Skeletal muscle tissue (tissue), 3 donors: ENCODE measurements at regions not wholly inside any gene's neighbourhood (a gene's known extent, or its start where the extent isn't known, plus 50 kb on each side); places are given as distances from the start of the nearest gene placed in this dataset.
A peak's percentile ranks its signal among the peaks of the same experiment; 100 is the strongest.

Experiments used
- H3K27ac ChIP-seq: one replicate; pipeline ENCODE4 v1.7.0; 2013; ENCODE audit warnings: mild to moderate bottlenecking, low read depth, low read length, inconsistent platforms
- H3K27me3 ChIP-seq, 3 donors: one replicate each; pipeline ENCODE4 v1.7.0; 2013; ENCODE audit warnings: low read length in 3 of 3; ENCODE audit not compliant: control insufficient read depth in 3 of 3, insufficient read depth in 3 of 3
- H3K36me3 ChIP-seq, 3 donors: one replicate each; pipeline ENCODE4 v1.7.0; 2013; ENCODE audit warnings: low read length in 3 of 3; ENCODE audit not compliant: control insufficient read depth in 3 of 3, insufficient read depth in 3 of 3
- H3K4me1 ChIP-seq, 3 donors: one replicate each; pipeline ENCODE4 v1.7.0; 2013; ENCODE audit warnings: low read length in 3 of 3, mild to moderate bottlenecking in 3 of 3; ENCODE audit not compliant: control insufficient read depth in 3 of 3, insufficient read depth in 3 of 3
- H3K4me3 ChIP-seq, 3 donors: one replicate each; pipeline ENCODE4 v1.7.0; 2013; ENCODE audit warnings: low read length in 3 of 3
- H3K9ac ChIP-seq, 3 donors: one replicate each; pipeline ENCODE4 v1.7.0; 2013; ENCODE audit warnings: low read length in 3 of 3, mild to moderate bottlenecking in 3 of 3, moderate library complexity in 2 of 3, low read depth in 1 of 3
- H3K9me3 ChIP-seq, 3 donors: one replicate each; pipeline ENCODE4 v1.7.0; 2013; ENCODE audit warnings: low read length in 3 of 3; ENCODE audit not compliant: control insufficient read depth in 3 of 3
- donor health status: Osteomylitis.

- Histone ChIP-seq H3K4me1 (no peaks in the 10 kb centered on the region), H3K36me3 (no peaks in the 10 kb centered on the region), H3K9me3 (no peaks in the 10 kb centered on the region), H3K9ac (no peak overlapping the region), H3K4me3 (no peak overlapping the region), H3K27me3 (no peaks in the 10 kb centered on the region), H3K27ac (no peak overlapping the region)
Observed at GRCh38 chr4:147068564-147068963, 122.9 kb upstream of the TTC29 start.

DNA sequence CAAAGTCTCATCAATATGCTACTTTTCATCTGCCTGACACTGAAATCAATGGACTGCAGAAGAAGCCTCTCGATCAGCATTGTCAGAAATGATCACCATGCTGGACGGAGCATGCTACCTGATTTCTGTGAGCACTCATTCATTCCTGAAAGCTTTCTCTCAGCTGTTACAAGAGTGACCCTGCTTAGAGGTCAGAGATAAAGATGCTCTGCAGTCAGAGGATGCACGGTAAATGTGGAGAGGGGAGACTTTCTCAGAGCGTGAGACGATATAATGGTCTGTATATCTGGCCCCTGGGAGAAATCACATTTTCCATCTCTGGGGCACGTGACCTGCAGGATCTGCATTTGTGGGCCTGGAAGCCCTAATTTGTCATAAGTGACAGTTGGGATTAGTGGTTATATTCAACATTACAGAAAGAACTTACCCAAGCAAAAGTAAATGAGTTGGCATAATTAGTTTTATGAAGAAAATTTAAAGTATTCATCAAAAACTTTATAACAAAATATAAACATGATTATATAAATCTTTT lies 125.6 kb upstream of the TTC29 start:
- no peak overlapping the region for H3K27ac ChIP-seq
- no peaks in the 10 kb centered on the region for H3K9me3 ChIP-seq
- no peak overlapping the region for H3K4me3 ChIP-seq
- no peaks in the 10 kb centered on the region for H3K4me1 ChIP-seq
- no peaks in the 10 kb centered on the region for H3K36me3 ChIP-seq
- H3K9ac ChIP-seq, result no peak overlapping the region
- H3K27me3 ChIP-seq, result no peaks in the 10 kb centered on the region

- no peaks in the 10 kb centered on the region for H3K36me3 ChIP-seq
- no peak overlapping the region for H3K27ac ChIP-seq
- peaks cover 0 to 6% (median 4%) of the 10 kb centered on the region in 3 donors for H3K4me1 ChIP-seq
- H3K4me3 ChIP-seq, result no peak overlapping the region
- no peaks in the 10 kb centered on the region for H3K9me3 ChIP-seq
- no peak overlapping the region for H3K9ac ChIP-seq
- no peaks in the 10 kb centered on the region for H3K27me3 ChIP-seq
Observed at GRCh38 chr4:147076179-147076578, 130.5 kb upstream of the TTC29 start.

GRCh38 chr4:147076728-147077127 lies 131.1 kb upstream of the TTC29 start:
- Histone ChIP-seq H3K27me3 (no peaks in the 10 kb centered on the region), H3K9ac (no peak overlapping the region), H3K4me3 (no peak overlapping the region), H3K36me3 (no peaks in the 10 kb centered on the region), H3K27ac (no peak overlapping the region), H3K9me3 (no peaks in the 10 kb centered on the region), H3K4me1 (peaks cover 0 to 6% (median 4%) of the 10 kb centered on the region in 3 donors)

DNA sequence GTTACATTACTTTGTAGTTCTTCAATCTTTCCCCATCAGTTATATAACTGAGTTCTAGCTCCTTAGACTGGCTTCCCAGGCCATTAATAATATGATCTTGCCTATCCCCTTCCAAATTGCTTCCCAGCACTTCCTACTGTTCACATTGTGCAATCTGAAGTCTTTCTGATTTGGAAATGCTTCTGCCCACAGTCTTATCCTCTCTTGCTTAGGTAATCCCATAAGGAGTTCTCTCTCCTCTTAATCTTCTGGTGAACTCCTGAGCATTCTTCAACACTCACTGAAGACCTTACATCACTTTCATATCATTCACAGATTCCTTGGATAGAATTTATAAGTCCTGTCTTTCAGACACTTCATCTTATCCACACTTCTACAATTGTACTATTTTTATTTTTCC lies 132.7 kb upstream of the TTC29 start:
- Histone ChIP-seq H3K4me3 (no peak overlapping the region), H3K36me3 (no peaks in the 10 kb centered on the region), H3K27ac (no peak overlapping the region), H3K27me3 (no peaks in the 10 kb centered on the region), H3K4me1 (peaks cover 0 to 6% (median 4%) of the 10 kb centered on the region in 3 donors), H3K9ac (no peak overlapping the region), H3K9me3 (no peaks in the 10 kb centered on the region)

GRCh38 chr4:147078875-147079658 lies 133.4 kb upstream of the TTC29 start:
- Histone ChIP-seq H3K9ac (peak overlapping the region in 1 of 3 donors; percentile 51), H3K36me3 (no peaks in the 10 kb centered on the region), H3K27ac (no peak overlapping the region), H3K9me3 (no peaks in the 10 kb centered on the region), H3K27me3 (no peaks in the 10 kb centered on the region), H3K4me3 (peak overlapping the region; percentile 18 to 52 (median 30)), H3K4me1 (peaks cover 0 to 6% (median 4%) of the 10 kb centered on the region in 3 donors)

- H3K9ac ChIP-seq, result no peak overlapping the region
- H3K9me3 ChIP-seq, result no peaks in the 10 kb centered on the region
- H3K27ac ChIP-seq, result no peak overlapping the region
- no peaks in the 10 kb centered on the region for H3K27me3 ChIP-seq
- no peaks in the 10 kb centered on the region for H3K36me3 ChIP-seq
- no peaks in the 10 kb centered on the region for H3K4me1 ChIP-seq
- H3K4me3 ChIP-seq, result no peak overlapping the region
Observed at GRCh38 chr4:147084861-147085260, 139.2 kb upstream of the TTC29 start.

DNA sequence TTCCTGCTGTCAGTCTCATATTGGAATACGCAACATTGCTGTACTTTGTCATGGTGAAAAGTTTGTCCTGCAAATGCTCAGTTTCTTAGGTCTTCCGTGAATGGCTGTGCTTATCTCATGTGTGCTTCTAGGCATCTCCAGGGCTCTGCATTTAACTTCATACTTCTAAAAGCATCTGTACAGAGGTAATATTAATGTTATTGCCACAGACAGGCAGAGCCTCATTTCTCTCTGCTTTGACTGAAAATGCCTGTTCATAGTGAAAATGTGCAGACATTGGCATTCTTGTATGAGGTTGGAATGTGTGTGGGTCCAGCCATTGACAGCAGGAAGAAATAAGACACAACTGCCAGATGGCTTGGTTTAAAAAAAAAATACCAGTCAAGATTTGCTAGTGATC lies 140.1 kb upstream of the TTC29 start:
- Histone ChIP-seq H3K27me3 (peaks cover 0 to 2% (median 0%) of the 10 kb centered on the region in 3 donors), H3K4me3 (no peak overlapping the region), H3K36me3 (no peaks in the 10 kb centered on the region)

DNA sequence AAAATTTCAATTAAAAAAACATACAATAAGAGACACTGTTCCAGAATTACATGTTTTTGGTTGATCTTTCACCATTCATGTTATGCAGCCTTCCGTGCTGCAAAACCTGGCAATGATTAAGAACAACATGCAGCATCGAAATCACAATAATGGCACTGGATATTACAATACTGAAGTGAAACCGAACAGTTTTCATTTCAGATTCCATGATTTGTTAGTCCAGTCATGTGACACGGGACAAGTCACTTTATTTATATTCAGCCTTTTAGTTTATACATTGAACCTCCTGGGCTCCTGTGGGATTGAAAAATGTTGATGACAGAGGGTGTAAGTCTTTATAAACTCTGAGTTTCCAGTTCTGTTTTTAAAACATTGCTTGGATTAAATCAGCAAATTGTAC lies 142.5 kb upstream of the TTC29 start:
- H3K27ac ChIP-seq, result no peak overlapping the region
- H3K27me3 ChIP-seq, result peaks cover 0 to 2% (median 0%) of the 10 kb centered on the region in 3 donors
- H3K36me3 ChIP-seq, result no peaks in the 10 kb centered on the region
- no peak overlapping the region for H3K4me3 ChIP-seq
- no peaks in the 10 kb centered on the region for H3K9me3 ChIP-seq
- no peak overlapping the region for H3K9ac ChIP-seq
- H3K4me1 ChIP-seq, result no peaks in the 10 kb centered on the region

More for the DNA sequence above, 140.1 kb upstream of the TTC29 start:
- Histone ChIP-seq H3K27ac (no peak overlapping the region), H3K9ac (no peak overlapping the region), H3K9me3 (no peaks in the 10 kb centered on the region), H3K4me1 (no peaks in the 10 kb centered on the region)

DNA sequence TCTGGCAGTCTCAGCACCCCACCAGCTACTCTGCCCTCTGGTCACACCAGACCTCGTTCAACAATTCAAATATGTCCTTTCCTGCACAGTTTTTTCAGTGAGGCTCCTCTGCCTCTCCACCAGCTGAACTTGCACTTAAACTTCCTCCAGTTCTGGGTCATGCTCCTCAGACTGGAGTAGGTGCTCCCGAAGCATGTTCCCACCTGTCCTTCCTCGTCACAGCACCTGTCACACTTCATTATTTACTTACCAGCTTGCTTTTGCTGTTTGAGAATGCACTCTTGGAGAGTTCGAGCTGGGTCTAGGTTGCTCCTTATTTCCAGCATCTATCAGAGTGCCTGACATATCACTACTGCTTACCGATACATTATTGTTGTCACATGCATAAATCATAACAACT lies 144.8 kb upstream of the TTC29 start:
- Histone ChIP-seq H3K27me3 (peaks cover 0 to 2% (median 0%) of the 10 kb centered on the region in 3 donors), H3K4me3 (no peak overlapping the region), H3K9ac (no peak overlapping the region), H3K36me3 (no peaks in the 10 kb centered on the region), H3K27ac (no peak overlapping the region), H3K9me3 (no peaks in the 10 kb centered on the region), H3K4me1 (no peaks in the 10 kb centered on the region)
